OCI-LY1 (cell line): ENCODE measurements at regions not wholly inside any gene's neighbourhood (a gene's known extent, or its start where the extent isn't known, plus 50 kb on each side); places are given as distances from the start of the nearest gene placed in this dataset.

Experiments
- H2AFZ ChIP-seq: fragments of 200-600 bp; sonication (generic), shearing (Covaris generic); 2 replicates; pipeline ENCODE4 v1.6.0; 2014; ENCODE audit warnings: antibody characterized with exemption, mild to moderate bottlenecking, low read length
- H3F3A ChIP-seq: fragments of 200-600 bp; sonication (generic), shearing (Covaris generic); 2 replicates; pipeline ENCODE4 v1.6.0; 2014; ENCODE audit warnings: mild to moderate bottlenecking, antibody characterized with exemption, low read length, moderate library complexity; ENCODE audit not compliant: insufficient read depth
- H3K27ac ChIP-seq: fragments of 200-600 bp; sonication (generic); 2 replicates; pipeline ENCODE4 v1.5.1; 2014; ENCODE audit warnings: low read length, mixed run types, mild to moderate bottlenecking, low read depth; ENCODE audit not compliant: poor library complexity, severe bottlenecking
- H3K27me3 ChIP-seq: fragments of 200-600 bp; sonication (generic); 2 replicates; pipeline ENCODE4 v1.6.0; 2014; ENCODE audit warnings: antibody characterized with exemption, mild to moderate bottlenecking, low read length, moderate library complexity; ENCODE audit not compliant: insufficient read depth
- H3K36me3 ChIP-seq: fragments of 200-600 bp; sonication (generic); 2 replicates; pipeline ENCODE4 v1.6.1; 2014; ENCODE audit warnings: mild to moderate bottlenecking, antibody characterized with exemption, low read length, moderate library complexity, mixed read lengths; ENCODE audit not compliant: insufficient read depth
- H3K4me1 ChIP-seq: fragments of 200-600 bp; sonication (generic); 2 replicates; pipeline ENCODE4 v1.5.1; 2014; ENCODE audit warnings: mild to moderate bottlenecking, low read length, moderate library complexity; ENCODE audit not compliant: insufficient read depth, severe bottlenecking
- H3K4me2 ChIP-seq: fragments of 200-600 bp; sonication (generic), shearing (Covaris generic); 2 replicates; pipeline ENCODE4 v1.6.1; 2014; ENCODE audit warnings: low read length
- H3K4me3 ChIP-seq: fragments of 200-600 bp; sonication (generic); 2 replicates; pipeline ENCODE4 v1.5.1; 2014; ENCODE audit warnings: low read length, low read depth, mild to moderate bottlenecking, mixed read lengths; ENCODE audit not compliant: poor library complexity, severe bottlenecking
- H3K79me2 ChIP-seq: fragments of 200-600 bp; shearing (Covaris generic); 2 replicates; pipeline ENCODE4 v1.6.1; 2016; ENCODE audit warnings: mixed run types, low read length, mixed read lengths; ENCODE audit not compliant: insufficient read depth
- H3K9ac ChIP-seq: fragments of 200-600 bp; sonication (generic), shearing (Covaris generic); 2 replicates; pipeline ENCODE4 v1.6.1; 2014; ENCODE audit warnings: mild to moderate bottlenecking, low read length, mixed read lengths
- H3K9me2 ChIP-seq: fragments of 200-600 bp; sonication (generic), shearing (Covaris generic); 2 replicates; pipeline ENCODE4 v1.6.1; 2014; ENCODE audit warnings: low read depth, mild to moderate bottlenecking, low read length, mixed read lengths
- H3K9me3 ChIP-seq: fragments of 200-600 bp; shearing (Covaris generic); 2 replicates; pipeline ENCODE4 v1.6.1; 2014; ENCODE audit warnings: low read length, mixed read lengths
- H4K20me1 ChIP-seq: fragments of 200-600 bp; sonication (generic), shearing (Covaris generic); 2 replicates; pipeline ENCODE4 v1.6.0; 2016; ENCODE audit warnings: mild to moderate bottlenecking, low read length; ENCODE audit not compliant: insufficient read depth
- CTCF ChIP-seq: fragments of 200-600 bp; sonication (generic), shearing (Covaris generic); IDR thresholded peaks from 2 replicates; pipeline ENCODE4 v1.5.1; 2017; ENCODE audit warnings: mild to moderate bottlenecking, antibody characterized with exemption, low read length, moderate library complexity, mixed read lengths
- EZH2 ChIP-seq: fragments of 200-600 bp; sonication (generic), shearing (Covaris generic); IDR thresholded peaks from 2 replicates; pipeline ENCODE4 v1.8.0; 2017; ENCODE audit warnings: borderline replicate concordance, mixed run types, mild to moderate bottlenecking, antibody characterized with exemption, low read length, moderate library complexity, mixed read lengths

DNA sequence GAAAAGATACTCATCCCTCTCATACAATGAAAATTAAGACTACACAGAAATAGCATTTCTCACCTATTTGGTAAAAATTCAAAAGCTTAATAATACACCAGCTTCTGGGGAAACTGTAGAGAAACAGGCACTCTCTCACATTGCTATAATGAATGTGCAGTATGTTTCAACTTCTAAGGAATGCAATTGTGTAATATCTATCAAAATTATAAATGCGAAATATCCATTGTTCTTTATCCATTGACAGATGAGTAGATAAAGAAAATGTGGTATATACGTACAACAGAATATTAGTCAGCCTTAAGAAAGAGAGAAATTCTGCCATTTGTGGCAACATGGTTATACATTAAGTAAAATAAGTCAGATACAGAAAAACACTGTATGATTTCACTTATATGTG, 101.4 kb upstream of the OR9G4 start:
- Histone ChIP-seq H3K27me3 (no peaks in the 10 kb centered on the region), H3K9ac (no peak overlapping the region), H3F3A (no peaks in the 10 kb centered on the region), H3K9me2 (no peaks in the 10 kb centered on the region), H3K4me3 (no peak overlapping the region), H3K9me3 (no peaks in the 10 kb centered on the region), H3K36me3 (no peaks in the 10 kb centered on the region), H3K4me1 (no peaks in the 10 kb centered on the region), H3K79me2 (no peaks in the 10 kb centered on the region), H2AFZ (no peak overlapping the region), H3K4me2 (no peak overlapping the region), H4K20me1 (no peaks in the 10 kb centered on the region), H3K27ac (no peak overlapping the region)
- TF ChIP-seq EZH2, result no peak
- no peak for TF ChIP-seq CTCF

GRCh38 chr11:56849250-56849649, 100.8 kb upstream of the OR9G4 start:
- H3K9me2 ChIP-seq, result no peaks in the 10 kb centered on the region
- H3K36me3 ChIP-seq, result no peaks in the 10 kb centered on the region
- no peak overlapping the region for H2AFZ ChIP-seq
- no peaks in the 10 kb centered on the region for H3K9me3 ChIP-seq
- no peaks in the 10 kb centered on the region for H3K27me3 ChIP-seq
- TF ChIP-seq CTCF, result no peak
- no peak for TF ChIP-seq EZH2
- no peaks in the 10 kb centered on the region for H3K4me1 ChIP-seq
- no peaks in the 10 kb centered on the region for H3F3A ChIP-seq
- H4K20me1 ChIP-seq, result no peaks in the 10 kb centered on the region
- no peak overlapping the region for H3K4me2 ChIP-seq
- no peak overlapping the region for H3K27ac ChIP-seq
- no peak overlapping the region for H3K4me3 ChIP-seq
- no peaks in the 10 kb centered on the region for H3K79me2 ChIP-seq
- H3K9ac ChIP-seq, result no peak overlapping the region

DNA sequence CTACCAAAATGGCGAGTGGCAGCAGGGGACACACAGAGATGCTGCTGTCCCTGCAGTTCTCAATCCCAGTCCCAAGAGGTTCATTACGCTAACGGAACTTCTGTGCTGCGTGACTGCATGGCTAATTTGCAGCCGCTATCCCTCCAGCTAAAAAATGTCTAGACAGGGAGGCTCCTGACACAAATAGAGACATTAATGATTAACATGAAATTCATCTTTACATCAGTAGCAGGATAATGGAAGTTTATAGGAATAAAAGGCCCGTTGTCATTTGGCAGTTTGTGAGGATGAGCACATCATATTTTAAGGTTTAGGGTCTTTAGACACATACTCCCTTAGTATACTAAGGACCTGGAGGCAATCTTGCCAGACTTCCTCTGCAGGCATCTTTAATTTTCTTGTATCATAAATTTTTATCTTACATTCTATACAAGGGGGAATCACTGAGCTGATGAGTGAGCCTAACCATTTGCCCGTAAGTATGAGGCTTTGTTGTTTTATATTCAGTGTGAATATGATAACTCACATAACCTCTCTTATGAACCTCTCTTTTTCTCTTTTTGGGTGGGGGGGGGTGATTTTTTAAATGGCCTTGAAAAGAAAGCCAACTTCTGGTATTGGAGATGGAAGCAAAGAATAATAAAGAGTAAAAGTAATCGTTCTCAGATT, 99.8 kb upstream of the OR9G4 start:
- Histone ChIP-seq H3K9me2 (no peaks in the 10 kb centered on the region), H3K9me3 (no peaks in the 10 kb centered on the region), H3K9ac (no peak overlapping the region), H3K4me1 (no peaks in the 10 kb centered on the region), H3K27ac (no peak overlapping the region), H4K20me1 (no peaks in the 10 kb centered on the region), H3K4me3 (no peak overlapping the region), H2AFZ (no peak overlapping the region), H3K4me2 (no peak overlapping the region), H3K27me3 (no peaks in the 10 kb centered on the region), H3F3A (no peaks in the 10 kb centered on the region), H3K36me3 (no peaks in the 10 kb centered on the region), H3K79me2 (no peaks in the 10 kb centered on the region)
- TF ChIP-seq CTCF (no peak), EZH2 (no peak)
